IMR-90 (cell line): ENCODE measurements at regions not wholly inside any gene's neighbourhood (a gene's known extent, or its start where the extent isn't known, plus 50 kb on each side); places are given as distances from the start of the nearest gene placed in this dataset.

Source experiments
- ATAC-seq: fragments of 200-7000 bp; cut with Tn5 transposase; 2 replicates; pipeline ENCODE4 v1.9.1; 2020; ENCODE audit warnings: low read depth, mild to moderate bottlenecking, moderate library complexity
- BruUV-seq: library from RNA; stranded (reverse); fragments of 400-500 nt; replicated peaks from 2 replicates; lab custom pipeline; 2021; lab: Mats Ljungman, UMichigan
- CTCF ChIA-PET: fragments of 300-600 bp; formaldehyde crosslinking; extraction: SDS; loops from one replicate; lab custom pipeline; 2021; ENCODE audit warnings: antibody characterized with exemption; lab: Yijun Ruan, JAX
- POLR2A ChIA-PET: fragments of 300-600 bp; sonication (Branson Sonifier 250); formaldehyde crosslinking; loops from one replicate; lab custom pipeline; 2022; ENCODE audit warnings: antibody characterized with exemption; ENCODE audit not compliant: unreplicated experiment; lab: Charles Lee
- DNase-seq: peaks from one replicate; pipeline ENCODE4 v3.0.0; 2013
- H2AFZ ChIP-seq: replicated peaks from 2 replicates; pipeline ENCODE3; 2013; ENCODE audit warnings: low read length, mild to moderate bottlenecking; ENCODE audit not compliant: poor library complexity
- H2AK5ac ChIP-seq: 2 replicates; pipeline ENCODE4 v1.6.1; 2013; ENCODE audit warnings: low read depth, low read length, inconsistent platforms
- H2AK9ac ChIP-seq: replicated peaks from 2 replicates; pipeline ENCODE3; 2013; ENCODE audit warnings: mild to moderate bottlenecking, low read depth, low read length, moderate library complexity; ENCODE audit not compliant: poor library complexity
- H2BK120ac ChIP-seq: 2 replicates; pipeline ENCODE4 v1.6.1; 2013; ENCODE audit warnings: low read depth, low read length, inconsistent platforms
- H2BK15ac ChIP-seq: 3 replicates; pipeline ENCODE4 v1.6.1; 2013; ENCODE audit warnings: low read depth, low read length, inconsistent platforms
- H2BK20ac ChIP-seq: 2 replicates; pipeline ENCODE4 v1.6.1; 2013; ENCODE audit warnings: low read depth, mild to moderate bottlenecking, inconsistent platforms, low read length, moderate library complexity
- H2BK5ac ChIP-seq: 2 replicates; pipeline ENCODE4 v1.6.1; 2013; ENCODE audit warnings: mild to moderate bottlenecking, low read depth, low read length, inconsistent platforms; ENCODE audit not compliant: poor library complexity, severe bottlenecking
- H3K14ac ChIP-seq: replicated peaks from 2 replicates; pipeline ENCODE4 v1.6.1; 2013; ENCODE audit warnings: low read depth, low read length, inconsistent platforms
- H3K18ac ChIP-seq: 2 replicates; pipeline ENCODE4 v1.6.1; 2013; ENCODE audit warnings: low read depth, low read length, control low read depth
- H3K23ac ChIP-seq: 2 replicates; pipeline ENCODE4 v1.6.1; 2013; ENCODE audit warnings: low read depth, low read length, inconsistent platforms
- H3K27ac ChIP-seq: 2 replicates; pipeline ENCODE4 v1.5.1; 2013; ENCODE audit warnings: mild to moderate bottlenecking, control low read depth, low read length; ENCODE audit not compliant: insufficient read depth
- H3K27me3 ChIP-seq: 2 replicates; pipeline ENCODE4 v1.6.1; 2013; ENCODE audit warnings: low read length; ENCODE audit not compliant: control insufficient read depth, insufficient read depth
- H3K36me3 ChIP-seq: 2 replicates; pipeline ENCODE4 v1.6.1; 2013; ENCODE audit warnings: low read length, mixed read lengths; ENCODE audit not compliant: control insufficient read depth, insufficient read depth
- H3K4ac ChIP-seq: 2 replicates; pipeline ENCODE4 v1.6.1; 2013; ENCODE audit warnings: low read depth, low read length, inconsistent platforms
- H3K4me1 ChIP-seq: 2 replicates; pipeline ENCODE4 v1.6.1; 2013; ENCODE audit warnings: low read length, mixed read lengths; ENCODE audit not compliant: control insufficient read depth, insufficient read depth
- H3K4me2 ChIP-seq: 2 replicates; pipeline ENCODE4 v1.6.1; 2013; ENCODE audit warnings: low read depth, mild to moderate bottlenecking, control low read depth, low read length, moderate library complexity
- H3K4me3 ChIP-seq: 2 replicates; pipeline ENCODE4 v1.5.1; 2013; ENCODE audit warnings: low read depth, mild to moderate bottlenecking, control low read depth, low read length, moderate library complexity; ENCODE audit not compliant: insufficient read depth
- H3K56ac ChIP-seq: 2 replicates; pipeline ENCODE4 v1.6.1; 2013; ENCODE audit warnings: low read length, inconsistent platforms; ENCODE audit not compliant: insufficient read depth; ENCODE audit errors: extremely low read depth
- H3K79me1 ChIP-seq, 2 experiments: 2 replicates each; pipeline ENCODE4 v1.6.1; 2013; ENCODE audit warnings: low read length in 2 of 2, inconsistent platforms in 1 of 2, low read depth in 1 of 2
- H3K9ac ChIP-seq: 2 replicates; pipeline ENCODE4 v1.6.1; 2013; ENCODE audit warnings: low read depth, low read length, control low read depth
- H3K9me1 ChIP-seq: 2 replicates; pipeline ENCODE4 v1.6.1; 2013; ENCODE audit warnings: low read length, inconsistent platforms; ENCODE audit not compliant: insufficient read depth
- H3K9me3 ChIP-seq: 2 replicates; pipeline ENCODE4 v1.6.1; 2013; ENCODE audit warnings: low read length; ENCODE audit not compliant: control insufficient read depth, insufficient read depth
- H4K20me1 ChIP-seq: 2 replicates; pipeline ENCODE4 v1.6.1; 2013; ENCODE audit warnings: low read length, inconsistent platforms; ENCODE audit not compliant: insufficient read depth
- H4K5ac ChIP-seq: 2 replicates; pipeline ENCODE4 v1.6.1; 2013; ENCODE audit warnings: mild to moderate bottlenecking, low read depth, low read length, control low read depth
- H4K8ac ChIP-seq, 2 experiments: 2 replicates each; pipeline ENCODE4 v1.6.1; 2013; ENCODE audit warnings: low read depth in 2 of 2, low read length in 2 of 2, control low read depth in 1 of 2, inconsistent platforms in 1 of 2
- H4K91ac ChIP-seq: 2 replicates; pipeline ENCODE4 v1.6.1; 2013; ENCODE audit warnings: low read depth, low read length, inconsistent platforms; ENCODE audit not compliant: insufficient read depth
- BHLHE40 ChIP-seq: fragments of 150-350 bp; IDR thresholded peaks from 2 replicates; pipeline ENCODE4 v1.6.1; 2016; ENCODE audit warnings: mild to moderate bottlenecking, low read depth, low read length
- CEBPB ChIP-seq: IDR thresholded peaks from 2 replicates; pipeline ENCODE4 v1.6.1; 2012; ENCODE audit warnings: low read depth, low read length, improper control_type of control experiment
- POLR2A ChIP-seq: IDR thresholded peaks from 2 replicates; pipeline ENCODE4 v1.6.1; 2012; ENCODE audit warnings: mild to moderate bottlenecking, low read depth, low read length
- RAD21 ChIP-seq: IDR thresholded peaks from 2 replicates; pipeline ENCODE4 v1.6.1; 2012; ENCODE audit warnings: low read length, improper control_type of control experiment
- WGBS, 2 experiments: methylation state at CpG; one replicate each; pipeline versions ENCODE4 v1.1.5 to v1.1.7; 2013; ENCODE audit warnings: missing lambda C conversion rate in 2 of 2; ENCODE audit not compliant: insufficient read length in 1 of 2; ENCODE audit errors: extremely low coverage in 2 of 2; 5-methylcytosine and 5-hydroxymethylcytosine counted together
- dilution Hi-C: fragments of 300-500 bp; cut with HindIII; formaldehyde crosslinking; loops from one replicate; pipeline ENCODE4 v1.14.3; 2018; ENCODE audit warnings: low sequenced_read_pairs; ENCODE audit not compliant: unreplicated experiment
- in situ Hi-C: fragments of 300-500 bp; cut with MboI; formaldehyde crosslinking; loops from 3 replicates; pipeline ENCODE4 v1.14.3; 2019; ENCODE audit warnings: low sequenced_read_pairs, inconsistent platforms, mixed read lengths
- intact Hi-C: fragments of 100-400 bp; cut with micrococcal nuclease; formaldehyde crosslinking; loops from 2 replicates; pipeline ENCODE4 v1.10.0; 2022

GRCh38 chr12:127886827-127887226 lies 380.1 kb upstream of the TMEM132C start:
- H3K9me3 ChIP-seq = peaks cover 14% of the 10 kb centered on the region
- ChIA-PET POLR2A (no interaction called here), CTCF (no interaction called here)
- no peak overlapping the region for H2AK9ac ChIP-seq
- no peaks in the 10 kb centered on the region for H4K20me1 ChIP-seq
- no CpG with 5 or more reads among the region's 1 CpG for WGBS, 2 experiments
- no peaks in the 10 kb centered on the region for H3K36me3 ChIP-seq
- H3K18ac ChIP-seq = no peak overlapping the region
- no peak overlapping the region for H3K14ac ChIP-seq
- dilution Hi-C loops (no loop called here), intact Hi-C loops (no loop called here), in situ Hi-C loops (no loop called here)
- no peak overlapping the region for H2AFZ ChIP-seq
- no peak overlapping the region for H3K4me2 ChIP-seq
- H3K79me1 ChIP-seq = no peaks in the 10 kb centered on the region
- H3K23ac ChIP-seq = no peak overlapping the region
- no peak overlapping the region for H2BK20ac ChIP-seq
- no peak overlapping the region for H2AK5ac ChIP-seq
- no peaks in the 10 kb centered on the region for H3K9me1 ChIP-seq
- no peak overlapping the region for H3K56ac ChIP-seq
- no TSS peak for BruUV-seq
- H3K4me3 ChIP-seq = no peak overlapping the region
- H2BK15ac ChIP-seq = no peak overlapping the region
- H3K27ac ChIP-seq = no peak overlapping the region
- TF ChIP-seq RAD21 (no peak), POLR2A (no peak), BHLHE40 (no peak), CEBPB (no peak)
- H2BK120ac ChIP-seq = no peak overlapping the region
- H4K91ac ChIP-seq = no peak overlapping the region
- ATAC-seq (no peak), DNase-seq (no peak)
- no peak overlapping the region for H4K8ac ChIP-seq
- no peaks in the 10 kb centered on the region for H3K27me3 ChIP-seq
- no peak overlapping the region for H3K9ac ChIP-seq
- no peak overlapping the region for H2BK5ac ChIP-seq
- no peak overlapping the region for H4K5ac ChIP-seq
- no peaks in the 10 kb centered on the region for H3K4me1 ChIP-seq
- H3K4ac ChIP-seq = no peak overlapping the region
